HG03439 (cell line): ENCODE measurements at regions not wholly inside any gene's neighbourhood (a gene's known extent, or its start where the extent isn't known, plus 50 kb on each side); places are given as distances from the start of the nearest gene placed in this dataset.
"Not testable (repeated sequence)": the region's sequence is repeated elsewhere in the genome, so short reads cannot be mapped to it uniquely, and the experiment has no call there.

Source experiments
- ATAC-seq: cut with Tn5 transposase; IDR thresholded peaks from one replicate; pipeline ENCODE4 v1.9.1; 2021; ENCODE audit warnings: mild to moderate bottlenecking, moderate library complexity; ENCODE audit not compliant: unreplicated experiment

DNA sequence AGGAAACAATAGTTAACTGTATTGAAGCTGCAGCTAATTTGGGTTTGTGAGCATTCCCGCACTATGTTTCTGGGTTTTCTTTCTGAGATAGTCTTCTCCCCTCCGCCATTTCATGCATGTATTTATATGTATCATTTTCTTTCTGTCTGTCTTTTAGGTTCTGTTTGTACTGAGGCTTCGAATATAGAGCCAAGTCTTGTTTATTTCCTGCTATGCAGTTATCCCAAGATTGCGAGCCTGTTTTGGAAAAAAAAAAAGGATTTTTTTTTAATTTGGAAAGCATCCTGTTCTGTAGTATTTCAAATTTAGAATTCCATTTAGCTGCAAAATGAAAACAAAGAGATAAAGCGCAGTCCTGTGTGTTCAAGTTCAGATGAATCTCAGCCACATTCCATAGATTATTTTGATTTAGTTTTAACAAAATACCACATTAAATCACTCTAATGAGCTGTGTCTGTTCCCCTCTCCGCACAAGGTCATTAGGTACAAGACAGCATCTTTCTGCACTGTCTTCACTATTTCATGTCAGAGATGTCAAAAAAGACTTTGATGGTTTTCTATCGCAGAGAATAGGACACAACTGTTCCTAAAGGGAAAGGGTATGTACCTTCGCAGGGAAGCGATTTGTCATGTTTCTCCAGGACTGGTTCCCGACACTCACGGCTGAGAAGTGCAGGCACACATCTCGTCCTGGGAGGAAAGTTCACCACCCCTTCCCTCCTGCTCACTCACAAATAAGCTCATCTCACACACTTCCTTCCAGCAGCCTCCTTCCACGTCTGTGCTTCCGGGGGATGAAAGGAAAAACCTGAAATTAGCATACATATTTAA, 443.4 kb downstream of the ZNF516 start:
- no peak for ATAC-seq

DNA sequence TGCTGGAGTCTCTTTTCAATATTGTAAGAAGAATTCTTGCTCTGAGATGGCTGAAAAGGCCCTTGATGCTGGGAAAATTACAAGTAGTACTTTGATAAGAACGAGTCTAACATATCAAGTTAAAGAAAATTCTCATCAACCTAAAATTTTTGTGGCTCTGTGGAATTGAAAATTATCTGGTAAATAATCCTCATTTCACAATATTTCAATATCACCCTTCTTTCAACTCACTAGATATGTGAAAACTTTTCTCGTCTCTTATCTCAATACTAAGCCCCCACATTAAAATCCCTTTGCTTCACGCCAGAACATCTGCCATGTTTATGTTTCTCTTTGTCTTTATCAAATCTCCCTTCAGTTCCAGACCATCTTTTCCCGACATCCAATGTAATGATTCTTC, 448.8 kb downstream of the ZNF516 start:
- ATAC-seq: no peak

DNA sequence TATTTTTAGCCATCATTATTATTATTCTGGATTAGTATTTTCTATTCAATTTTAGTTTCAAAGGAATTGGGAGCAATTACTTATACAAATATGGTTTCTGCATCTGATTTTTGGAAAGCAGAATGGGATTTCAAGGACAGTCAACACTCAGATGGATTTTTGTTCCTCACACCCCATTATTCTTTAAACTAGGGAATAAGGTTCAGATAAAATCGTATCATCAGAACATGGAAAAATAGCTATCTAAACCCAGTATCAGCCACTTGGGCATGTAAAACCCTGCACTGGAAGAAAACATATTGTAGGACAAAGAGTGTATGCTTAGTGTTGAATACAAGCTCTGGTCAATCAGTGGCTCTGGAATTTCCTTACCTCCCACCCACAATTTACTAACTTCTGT, 452.5 kb downstream of the ZNF516 start:
- no peak for ATAC-seq

DNA sequence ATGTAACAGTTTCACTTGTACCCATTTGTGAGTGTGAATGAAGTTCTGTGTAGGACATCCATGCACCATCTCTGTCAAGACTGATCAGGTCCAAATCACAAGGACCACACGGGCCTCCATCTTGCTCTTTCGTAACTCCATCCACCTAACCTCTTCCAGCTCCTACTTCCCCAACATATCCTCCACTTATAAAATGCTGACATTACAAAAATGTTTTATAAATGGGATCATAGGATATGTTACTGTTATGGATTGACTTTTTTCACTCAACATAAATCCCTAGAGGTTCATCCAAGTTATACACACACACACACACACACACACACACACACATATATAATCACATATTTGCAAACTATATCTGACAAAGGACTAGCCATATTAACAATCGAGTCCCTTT, 476.8 kb downstream of the ZNF516 start:
- no peak for ATAC-seq

DNA sequence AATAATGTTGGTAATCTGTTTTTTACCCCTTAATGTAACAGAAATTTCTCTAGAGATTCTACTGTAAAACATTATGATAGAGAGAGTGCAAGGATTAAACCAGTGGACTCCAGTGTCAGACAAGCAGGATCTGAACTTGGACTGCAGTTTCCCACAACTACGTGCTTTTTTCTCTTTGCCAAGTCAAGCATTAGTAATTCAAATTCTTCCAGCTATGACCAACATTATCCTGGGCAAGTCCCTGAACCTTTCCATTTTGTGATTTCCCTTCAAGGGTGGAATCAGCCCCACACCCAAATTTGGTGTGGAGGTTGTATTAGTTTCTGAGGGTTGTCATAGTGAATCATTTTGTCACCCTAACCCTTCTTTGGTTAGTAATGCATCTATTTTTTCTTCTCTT, 482.0 kb downstream of the ZNF516 start:
- ATAC-seq: no peak

DNA sequence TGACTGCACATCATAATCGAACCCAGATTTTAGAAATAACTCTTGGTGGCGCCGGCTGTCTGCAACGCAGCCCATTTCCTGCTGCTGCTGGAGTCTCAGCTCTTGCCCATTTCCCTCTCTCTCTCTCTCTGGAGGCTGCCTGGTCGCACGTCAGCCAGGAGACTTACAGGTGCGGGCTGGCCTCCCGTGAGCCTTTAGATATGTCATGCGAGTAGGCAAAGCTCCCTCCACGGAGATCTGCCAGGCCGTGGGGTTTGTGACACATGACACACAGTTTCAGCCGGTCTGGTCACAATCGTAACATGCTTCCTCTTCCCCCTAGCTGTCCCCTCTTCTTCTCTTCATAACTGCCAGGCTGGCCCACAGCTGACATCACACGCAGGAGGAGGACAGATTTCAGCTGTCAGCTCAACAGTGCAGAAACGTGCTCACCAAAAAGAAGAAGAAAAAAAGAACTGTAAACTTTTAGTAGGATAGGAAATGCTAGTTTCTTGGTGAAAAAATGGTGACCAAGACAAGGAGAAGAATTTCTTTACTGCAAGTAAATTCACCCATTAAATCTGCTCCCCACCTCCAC, 489.3 kb downstream of the ZNF516 start:
- no peak for ATAC-seq

DNA sequence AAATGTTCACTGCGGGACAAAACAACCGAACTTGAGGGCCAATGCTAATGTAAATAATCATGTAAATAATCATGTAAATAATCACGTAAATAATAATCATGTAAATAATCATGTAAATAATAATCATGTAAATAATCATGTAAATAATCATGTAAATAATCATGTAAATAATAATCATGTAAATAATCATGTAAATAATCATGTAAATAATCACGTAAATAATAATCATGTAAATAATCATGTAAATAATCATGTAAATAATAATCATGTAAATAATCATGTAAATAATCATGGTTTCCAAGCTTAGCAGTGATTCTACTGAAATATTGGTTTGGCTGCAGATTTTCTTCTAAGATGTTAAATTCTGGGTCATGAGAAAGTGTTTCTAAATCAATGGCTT, 507.1 kb downstream of the ZNF516 start:
- not testable (repeated sequence) for ATAC-seq

DNA sequence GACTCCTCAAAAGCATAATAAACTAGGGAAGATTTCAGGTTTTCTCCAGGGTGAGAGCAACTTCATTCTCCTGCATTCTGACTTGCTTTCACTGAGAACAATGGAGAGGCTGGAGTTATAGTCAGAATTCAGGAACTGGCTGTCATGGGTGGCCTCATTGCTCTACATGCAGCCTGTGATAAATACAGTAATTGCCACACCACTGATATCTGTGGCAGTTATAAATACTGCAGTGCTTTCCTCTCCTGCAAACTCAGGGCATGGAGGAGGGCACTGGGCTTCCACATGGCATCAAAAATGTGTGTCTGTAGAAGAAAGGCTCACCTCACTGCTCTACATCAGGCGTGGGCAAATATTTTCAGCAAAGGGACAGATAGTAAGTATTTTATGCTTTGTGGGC, 510.2 kb downstream of the ZNF516 start:
- ATAC-seq: no peak

DNA sequence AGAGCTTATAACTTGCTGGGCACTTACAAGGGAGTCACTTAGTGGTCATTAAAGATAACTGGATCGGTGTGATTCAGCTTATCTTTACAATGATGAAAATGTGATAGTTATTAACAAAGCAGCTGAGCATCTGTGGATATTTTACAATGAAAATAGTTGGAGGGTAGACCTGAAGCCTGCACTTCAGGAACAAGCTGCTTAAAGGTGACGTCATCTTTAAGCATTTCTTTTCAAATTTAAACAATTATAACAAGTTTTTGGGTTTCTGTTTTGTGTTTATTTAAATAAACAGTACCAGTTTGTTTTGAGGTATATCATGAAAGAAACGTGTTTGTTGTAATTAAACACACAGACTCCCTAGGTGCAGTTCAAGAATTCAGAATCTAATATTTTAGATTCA, 513.9 kb downstream of the ZNF516 start:
- no peak for ATAC-seq

DNA sequence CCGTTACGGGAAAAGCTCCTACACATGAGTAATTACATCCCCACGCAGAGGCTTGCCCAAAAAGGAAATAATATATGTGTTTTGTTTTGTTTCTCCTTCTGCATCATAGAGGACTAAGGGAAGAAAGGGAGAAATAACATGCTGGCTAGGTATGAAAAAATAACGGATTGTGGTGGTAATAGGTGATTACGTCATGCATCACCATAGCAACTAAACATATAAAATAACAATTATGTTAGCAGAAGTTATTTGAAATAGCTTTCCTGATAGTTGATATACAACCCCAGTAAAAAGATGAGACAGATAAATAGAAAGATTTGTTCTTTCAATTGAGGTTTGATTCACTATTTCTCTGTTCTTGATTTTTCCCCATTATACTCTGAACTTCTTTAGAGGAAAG, 518.0 kb downstream of the ZNF516 start:
- no peak for ATAC-seq

DNA sequence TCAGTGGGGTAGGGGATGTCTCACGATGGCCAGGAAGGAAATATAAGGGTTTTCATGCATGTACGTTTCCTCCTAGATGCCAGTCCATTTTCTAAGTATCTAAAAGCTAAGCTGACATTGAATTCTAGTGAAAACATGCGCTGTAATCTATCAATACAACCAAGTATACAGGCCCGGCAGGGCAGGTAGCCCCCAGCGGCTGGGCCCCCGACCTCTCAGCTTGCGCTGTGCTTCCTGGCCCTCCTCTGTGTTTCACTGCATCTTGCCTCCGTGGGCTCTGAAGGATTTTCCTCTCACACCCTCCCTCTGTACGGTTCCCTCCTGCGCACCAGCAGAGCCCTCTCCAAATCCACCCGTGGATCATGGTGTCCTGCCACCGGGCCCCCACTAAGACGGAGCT, 524.8 kb downstream of the ZNF516 start:
- no peak for ATAC-seq

DNA sequence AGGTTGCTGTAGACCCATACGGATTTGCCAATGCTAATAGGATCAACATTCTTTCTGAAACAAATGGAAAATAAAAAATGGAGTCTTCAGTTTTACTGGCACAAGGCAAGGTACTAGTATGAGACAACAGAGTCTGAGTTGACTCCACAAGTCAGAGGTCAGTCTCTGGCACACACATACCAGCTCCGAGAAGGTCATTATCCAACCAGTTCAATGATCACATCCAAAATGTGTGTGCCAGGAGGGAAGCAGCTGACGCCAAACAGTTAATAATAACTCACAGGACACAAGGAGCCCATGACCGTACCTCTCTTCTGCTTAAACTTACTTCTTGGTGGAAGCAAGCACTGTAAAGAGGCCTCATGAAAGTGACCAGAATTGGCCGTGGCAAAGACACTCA, 528.6 kb downstream of the ZNF516 start:
- ATAC-seq: no peak

DNA sequence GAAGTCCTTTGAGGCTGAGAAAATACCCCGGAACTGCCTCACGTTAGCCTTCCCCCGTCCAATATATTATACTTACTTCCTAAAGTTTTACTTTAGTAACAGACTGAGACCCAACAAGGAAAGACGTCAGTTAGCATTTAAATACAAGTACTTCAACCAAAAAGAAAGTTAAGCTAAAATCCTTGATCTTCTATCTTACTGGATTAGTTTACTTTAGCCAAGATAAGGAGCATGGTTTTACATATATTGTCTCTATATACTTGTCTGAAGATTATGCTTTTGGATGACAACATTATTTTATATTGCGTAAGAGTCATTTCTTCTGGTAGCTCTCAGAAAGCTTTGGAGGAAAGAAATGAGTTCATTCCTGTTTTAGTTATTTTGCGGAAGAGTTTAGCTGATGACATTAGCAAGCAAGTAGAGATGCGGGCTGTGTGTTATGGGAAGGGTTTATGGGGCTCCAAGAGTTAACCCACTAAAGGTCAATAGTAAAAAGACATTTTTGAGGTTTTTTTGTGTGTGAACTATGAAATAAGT, 532.9 kb downstream of the ZNF516 start:
- no peak for ATAC-seq

DNA sequence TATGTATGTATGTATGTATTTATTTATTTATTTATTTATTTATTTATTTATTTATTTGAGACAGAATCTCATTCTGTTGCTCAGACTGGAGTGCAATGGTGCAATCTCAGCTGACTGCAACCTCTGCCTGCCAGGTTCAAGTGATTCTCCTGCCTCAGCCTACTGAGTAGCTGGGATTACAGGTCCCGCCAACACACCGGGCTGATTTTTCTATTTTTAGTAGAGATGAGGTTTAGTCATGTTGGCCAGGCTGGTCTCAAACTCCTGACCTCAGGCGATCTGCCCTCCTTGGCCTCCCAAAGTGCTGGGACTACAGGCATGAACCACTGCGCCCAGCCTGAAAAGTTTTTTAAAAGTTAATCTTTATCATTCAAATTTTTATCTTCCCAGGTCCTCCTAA, 532.9 kb upstream of the SMIM21 start:
- not testable (repeated sequence) for ATAC-seq

DNA sequence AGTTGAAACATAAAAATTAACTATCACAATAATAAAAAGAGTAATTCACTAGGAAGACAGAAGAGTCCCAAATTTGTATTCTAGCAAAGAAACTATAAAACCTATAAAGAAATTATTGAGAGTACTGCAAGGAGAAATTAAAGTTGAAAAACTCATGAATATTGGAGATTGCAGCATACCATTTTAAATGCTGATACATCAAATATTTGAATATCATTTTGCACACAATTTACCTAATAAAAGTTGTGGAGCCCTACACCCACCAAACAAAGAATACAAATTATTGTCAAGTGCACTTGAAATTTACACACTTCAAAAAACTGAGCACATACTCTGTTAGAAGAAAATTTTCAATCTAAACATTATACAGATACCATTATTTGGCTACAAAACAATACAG, 531.6 kb upstream of the SMIM21 start:
- ATAC-seq: no peak

DNA sequence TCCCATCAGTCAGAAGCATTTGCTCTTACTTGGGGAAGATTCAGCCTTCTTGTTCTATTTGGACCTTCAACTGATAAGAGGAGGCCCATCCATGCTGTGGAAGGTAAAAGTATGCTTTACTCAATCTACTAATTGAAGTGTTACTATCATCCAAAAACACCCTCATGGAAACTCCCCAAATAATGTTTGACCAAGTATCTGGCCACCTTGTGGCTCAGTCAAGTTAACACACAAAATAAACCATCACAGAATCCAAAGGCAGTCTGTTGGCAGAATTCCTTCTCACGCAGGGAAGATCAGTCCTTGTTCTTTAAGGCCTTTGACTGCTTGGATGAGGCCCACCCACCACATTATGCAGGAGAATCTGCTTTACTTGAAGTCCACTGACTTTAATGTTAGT, 531.2 kb upstream of the SMIM21 start:
- ATAC-seq: no peak

DNA sequence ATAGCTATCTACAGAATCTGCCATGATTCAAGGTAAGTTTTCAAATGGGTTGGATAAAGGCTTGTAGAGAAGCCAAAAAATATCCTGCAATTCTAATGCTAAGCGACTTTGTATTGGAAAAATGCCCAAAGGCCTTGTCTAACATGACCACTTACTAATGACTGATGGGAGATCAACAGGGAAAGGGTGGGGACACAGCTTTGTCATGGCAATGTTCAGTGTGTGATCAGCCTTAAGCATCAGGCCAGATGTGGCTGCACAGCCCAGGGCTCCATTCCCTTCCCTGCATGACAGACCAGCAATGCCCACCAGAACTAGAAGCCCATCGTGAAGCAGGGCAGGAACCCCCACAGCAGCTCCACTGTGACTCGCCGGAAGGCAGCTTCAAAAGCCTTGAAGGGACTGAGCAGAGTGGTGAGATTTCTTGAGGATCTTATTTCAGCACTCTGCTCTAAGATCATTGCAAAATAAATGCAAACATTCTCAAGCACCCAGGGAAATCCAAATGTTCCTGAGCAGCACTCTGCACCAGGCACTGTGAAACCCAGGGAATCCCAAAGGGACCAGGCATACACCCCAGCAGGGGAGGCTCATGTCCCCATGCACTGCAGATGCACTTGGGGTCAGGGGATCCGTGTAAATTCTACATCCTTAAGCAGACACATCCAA, 517.9 kb upstream of the SMIM21 start:
- no peak for ATAC-seq

DNA sequence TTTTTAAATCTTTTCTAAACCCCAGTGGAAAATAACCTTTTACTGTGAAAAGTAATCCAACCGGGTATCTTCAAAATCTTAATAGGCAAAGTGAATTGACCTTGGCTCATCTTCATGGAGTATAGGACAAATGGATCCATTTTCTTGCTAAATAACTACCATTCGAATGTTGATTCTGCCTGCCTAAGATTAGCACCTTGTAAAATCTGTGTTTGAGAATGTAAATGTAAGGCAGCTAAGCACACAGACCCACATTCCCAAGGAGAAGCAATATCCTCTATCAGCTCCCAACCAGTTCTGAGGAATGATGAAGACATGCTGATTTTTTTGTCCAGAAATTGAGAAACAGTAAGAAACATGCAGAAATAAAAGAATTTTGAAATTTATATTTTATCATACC, 509.8 kb upstream of the SMIM21 start:
- no peak for ATAC-seq

DNA sequence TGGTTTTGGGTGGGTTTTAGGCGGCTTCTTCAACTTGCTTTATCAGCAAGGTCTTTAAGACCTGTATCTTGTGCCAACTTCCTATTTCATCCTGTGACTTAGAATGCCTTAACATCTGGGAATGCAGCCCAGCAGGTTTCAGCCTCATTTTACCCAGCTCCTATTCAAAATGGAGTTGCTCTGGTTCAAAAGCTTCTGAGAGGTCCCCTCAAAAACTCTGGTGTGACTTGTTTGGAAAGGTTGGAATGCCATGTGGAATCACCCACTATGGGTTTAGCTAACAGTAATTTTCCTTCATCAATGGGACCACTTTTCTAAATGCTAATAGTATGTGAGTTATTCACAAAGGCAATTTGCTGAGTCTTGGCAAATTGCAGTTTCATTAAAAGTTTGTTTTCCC, 509.4 kb upstream of the SMIM21 start:
- ATAC-seq: no peak

DNA sequence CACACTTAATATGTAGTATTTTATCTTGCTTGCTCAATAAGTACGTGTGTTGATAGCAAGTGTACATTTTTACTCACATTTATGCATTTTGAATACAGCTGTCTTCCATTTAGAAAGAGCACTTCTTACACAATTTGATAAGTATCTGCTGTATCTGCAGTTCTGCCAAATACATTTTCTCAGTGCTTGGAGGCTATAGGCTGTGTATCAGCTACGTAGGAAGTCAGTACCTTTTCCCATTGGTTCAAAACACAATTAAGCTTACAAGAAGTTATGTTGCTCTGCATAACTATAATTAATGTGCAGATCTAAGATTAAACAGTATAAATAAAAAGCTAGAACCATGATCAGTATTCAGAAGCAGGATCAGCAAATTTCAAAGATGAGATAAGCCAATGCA, 503.6 kb upstream of the SMIM21 start:
- ATAC-seq: no peak

DNA sequence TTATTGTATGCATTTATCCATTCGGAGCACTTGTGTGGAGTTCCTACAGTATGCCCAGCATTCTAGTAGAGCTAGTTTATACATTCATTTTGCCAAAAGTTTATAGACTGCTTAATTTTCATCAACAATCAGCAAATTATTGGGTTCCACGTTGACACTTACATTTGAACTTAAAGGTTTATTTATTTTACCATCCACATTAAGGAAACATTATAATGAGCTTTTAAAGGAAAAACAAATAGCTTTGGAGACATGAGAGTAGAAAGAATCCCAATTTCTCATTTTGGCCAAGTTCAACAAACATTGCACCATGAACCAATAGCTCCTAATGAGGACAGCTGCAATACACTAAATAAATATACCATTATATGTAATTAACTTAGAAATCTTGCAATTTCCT, 501.2 kb upstream of the SMIM21 start:
- no peak for ATAC-seq

DNA sequence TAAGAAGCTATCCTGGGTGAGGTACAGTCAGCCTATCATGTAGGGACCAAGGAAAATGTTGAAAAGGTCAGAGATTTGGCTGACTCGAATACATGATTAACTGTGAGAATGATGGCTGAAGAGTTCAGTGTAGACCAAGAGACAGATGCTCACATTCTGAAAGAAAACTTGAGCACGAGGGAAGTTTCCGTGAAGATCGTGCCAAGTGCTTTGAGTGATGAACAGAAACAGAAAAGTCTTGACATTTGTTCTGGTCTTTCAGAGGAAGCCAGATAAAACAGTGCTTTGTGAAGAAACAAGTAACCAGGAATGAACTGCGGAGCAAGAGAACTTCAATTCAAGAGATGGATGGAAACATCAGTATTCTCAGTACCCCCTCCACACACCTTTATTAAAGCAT, 500.3 kb upstream of the SMIM21 start:
- no peak for ATAC-seq
